ENCODE measurements at regions not wholly inside any gene's neighbourhood (a gene's known extent, or its start where the extent isn't known, plus 50 kb on each side); places are given as distances from the start of the nearest gene placed in this dataset.

GRCh38 chr9:86838519-86839497 is 108.5 kb downstream of the GAS1 start:
- in situ Hi-C loops (cut with HindIII; ENCODE audit: low pct_unique_long_range_greater_than_20kb, low sequenced_read_pairs), result no loop called here
- DNase-seq (ENCODE audit: low read depth), result no peak

DNA sequence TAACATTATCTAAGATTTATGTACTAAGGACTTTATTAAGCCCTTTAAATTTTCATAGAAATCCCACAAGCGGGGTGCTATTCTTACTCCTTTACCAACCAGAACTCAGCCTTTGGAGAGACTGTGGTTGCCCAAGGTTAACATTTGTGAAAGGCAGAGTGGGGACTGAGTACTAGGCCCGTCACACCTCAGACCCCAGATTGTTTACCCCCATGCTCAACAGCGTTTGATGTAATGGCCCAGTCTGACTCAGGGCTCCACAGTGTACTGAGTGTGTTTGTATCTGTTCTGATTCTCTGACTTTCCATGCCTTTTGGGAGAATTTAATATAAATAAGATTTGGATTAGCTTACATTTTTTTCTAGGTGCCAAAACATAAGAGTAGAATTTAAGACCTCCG is 110.0 kb downstream of the GAS1 start:
- no peak for DNase-seq (ENCODE audit: low read depth)
- in situ Hi-C loops (cut with HindIII; ENCODE audit: low pct_unique_long_range_greater_than_20kb, low sequenced_read_pairs), result no loop called here

- DNase-seq (ENCODE audit: low read depth), result no peak
- in situ Hi-C loops (cut with HindIII; ENCODE audit: low pct_unique_long_range_greater_than_20kb, low sequenced_read_pairs), result no loop called here
Observed at GRCh38 chr9:86836797-86837196, 110.5 kb downstream of the GAS1 start.

GRCh38 chr9:86836266-86836665 is 111.0 kb downstream of the GAS1 start:
- in situ Hi-C loops (cut with HindIII; ENCODE audit: low pct_unique_long_range_greater_than_20kb, low sequenced_read_pairs), result no loop called here
- no peak for DNase-seq (ENCODE audit: low read depth)

DNA sequence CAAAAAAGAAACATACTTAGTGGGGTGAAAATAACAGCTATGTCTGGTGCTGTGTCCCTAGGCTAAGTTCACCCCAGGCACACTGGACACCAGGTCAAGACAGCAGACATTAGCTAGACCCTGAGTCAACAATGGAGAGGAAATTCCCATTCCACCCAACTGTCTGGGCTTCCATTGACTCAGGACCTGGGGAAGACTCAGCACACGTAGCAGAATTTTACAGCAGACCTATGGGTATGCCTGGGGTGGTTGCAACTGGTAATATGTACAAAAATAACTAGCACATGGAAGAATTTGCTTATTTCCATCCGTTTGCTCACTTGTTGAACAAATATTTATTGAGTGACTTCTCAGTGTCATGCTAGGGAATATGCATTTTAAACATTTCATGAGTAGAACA is 117.0 kb downstream of the GAS1 start:
- DNase-seq (ENCODE audit: low read depth), result no peak
- in situ Hi-C loops (cut with HindIII; ENCODE audit: low pct_unique_long_range_greater_than_20kb, low sequenced_read_pairs), result no loop called here

DNA sequence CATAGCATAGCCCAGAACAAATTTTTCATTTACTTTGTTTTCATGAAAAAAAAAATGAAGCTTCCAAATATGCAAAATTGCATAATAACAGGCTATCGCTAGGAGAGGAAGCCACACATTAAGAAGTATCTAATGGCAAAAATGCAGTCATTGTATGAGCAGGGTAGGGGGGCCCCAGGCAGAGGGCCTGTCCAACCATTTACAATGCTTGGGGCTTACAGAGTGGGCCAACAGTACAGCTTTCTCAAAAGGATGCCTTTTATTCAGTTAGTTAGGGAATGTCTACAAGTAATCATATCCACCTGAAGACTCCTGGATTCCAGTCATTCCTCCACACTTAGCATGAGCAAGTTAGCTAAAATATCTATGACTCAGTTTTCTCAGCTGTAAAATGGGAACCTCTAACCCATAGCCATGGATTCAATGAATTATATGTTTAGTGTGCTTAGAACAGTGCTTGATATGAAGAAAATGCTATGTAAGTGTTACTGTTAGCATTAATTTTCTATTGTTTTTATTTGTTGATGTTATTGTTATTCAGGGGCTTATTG is 117.7 kb downstream of the GAS1 start:
- in situ Hi-C loops (cut with HindIII; ENCODE audit: low pct_unique_long_range_greater_than_20kb, low sequenced_read_pairs), result no loop called here
- no peak for DNase-seq (ENCODE audit: low read depth)

DNA sequence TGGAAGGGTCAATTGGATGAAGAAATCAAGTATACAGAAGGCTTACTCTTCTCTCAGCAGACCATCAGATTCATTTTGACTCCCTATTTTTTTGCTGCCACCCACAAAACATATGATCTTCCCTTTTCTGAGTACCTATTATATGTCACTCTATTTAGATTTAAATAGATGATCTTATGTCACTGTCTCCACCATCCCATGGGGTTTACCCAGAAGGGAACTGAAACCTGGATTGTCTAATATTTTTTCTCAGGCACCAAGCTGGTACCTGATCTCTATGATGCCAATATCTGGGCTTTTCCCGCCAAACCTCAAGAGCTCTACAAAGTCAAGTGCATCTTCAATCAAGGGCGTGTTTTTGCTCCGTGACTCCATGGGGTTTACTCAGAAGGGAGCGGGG is 118.7 kb downstream of the GAS1 start:
- no peak for DNase-seq (ENCODE audit: low read depth)
- in situ Hi-C loops (cut with HindIII; ENCODE audit: low pct_unique_long_range_greater_than_20kb, low sequenced_read_pairs), result no loop called here

GRCh38 chr9:86827893-86828292 is 119.4 kb downstream of the GAS1 start:
- in situ Hi-C loops (cut with HindIII; ENCODE audit: low pct_unique_long_range_greater_than_20kb, low sequenced_read_pairs), result no loop called here

GRCh38 chr9:86825299-86825698 is 122.0 kb downstream of the GAS1 start:
- in situ Hi-C loops (cut with HindIII; ENCODE audit: low pct_unique_long_range_greater_than_20kb, low sequenced_read_pairs), result no loop called here
- DNase-seq (ENCODE audit: low read depth), result no peak

More at GRCh38 chr9:86827893-86828292, 119.4 kb downstream of the GAS1 start:
- DNase-seq (ENCODE audit: low read depth), result no peak

DNA sequence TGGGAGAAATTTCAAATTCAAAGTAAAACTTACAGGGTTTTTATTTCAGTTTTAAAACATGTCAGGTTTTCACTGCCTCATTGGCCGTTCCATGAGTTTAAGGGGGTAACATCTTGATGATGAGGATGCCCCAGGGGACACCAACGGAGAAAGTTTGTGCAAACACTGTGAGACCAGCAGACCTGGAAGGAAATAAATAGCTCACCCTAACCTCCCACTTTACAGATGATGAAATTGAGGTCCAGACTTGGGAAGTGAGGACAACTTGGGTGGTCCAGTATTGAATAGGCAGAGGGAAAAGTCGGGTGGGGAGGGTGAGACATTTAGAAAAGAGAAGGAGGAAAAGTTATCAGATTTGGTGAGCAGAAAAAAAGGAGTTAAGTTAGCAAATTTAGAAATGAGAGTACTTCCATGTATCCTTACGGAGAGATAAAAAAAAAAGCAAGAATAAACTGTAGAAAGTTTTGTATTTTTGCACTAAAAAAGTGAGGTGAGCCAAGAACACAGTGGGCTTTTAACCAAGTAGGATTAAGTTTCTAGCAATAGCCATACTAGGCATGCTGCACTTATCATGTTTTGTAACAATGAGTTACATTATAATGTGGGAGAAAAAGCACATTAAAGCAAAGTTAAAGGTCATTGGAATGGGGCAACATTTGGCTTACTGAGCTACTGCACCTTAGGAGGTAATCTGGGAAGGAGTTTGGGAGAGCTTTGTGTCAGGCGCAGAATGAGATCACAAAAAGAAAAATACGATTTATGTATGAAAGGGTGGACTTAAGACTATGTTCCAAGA is 125.1 kb downstream of the GAS1 start:
- no peak for DNase-seq (ENCODE audit: low read depth)
- in situ Hi-C loops (cut with HindIII; ENCODE audit: low pct_unique_long_range_greater_than_20kb, low sequenced_read_pairs), result no loop called here

GRCh38 chr9:86821006-86821845 is 126.1 kb downstream of the GAS1 start:
- in situ Hi-C loops (cut with HindIII; ENCODE audit: low pct_unique_long_range_greater_than_20kb, low sequenced_read_pairs), result no loop called here
- DNase-seq (ENCODE audit: low read depth), result peak; percentile 16

DNA sequence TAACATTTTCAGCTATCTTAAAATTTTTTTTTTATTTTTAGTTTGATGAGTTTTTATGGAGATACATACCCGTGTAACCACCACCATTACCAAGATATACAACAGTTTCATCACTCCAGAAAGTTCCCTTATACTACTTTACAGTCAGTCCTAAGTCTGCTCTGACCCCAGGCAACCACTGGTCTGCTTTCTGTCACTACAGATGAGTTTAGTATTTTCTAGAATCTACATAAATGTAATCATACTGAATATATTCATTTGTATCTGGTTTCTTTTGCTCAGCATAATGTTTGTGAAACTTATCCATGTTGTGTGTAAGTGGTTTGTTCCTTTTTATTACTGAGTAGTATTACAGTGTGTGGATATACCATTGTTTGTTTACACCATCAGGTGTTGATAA is 127.8 kb downstream of the GAS1 start:
- in situ Hi-C loops (cut with HindIII; ENCODE audit: low pct_unique_long_range_greater_than_20kb, low sequenced_read_pairs), result no loop called here
- no peak for DNase-seq (ENCODE audit: low read depth)

GRCh38 chr9:86818636-86819035 is 128.7 kb downstream of the GAS1 start:
- DNase-seq (ENCODE audit: low read depth), result no peak
- in situ Hi-C loops (cut with HindIII; ENCODE audit: low pct_unique_long_range_greater_than_20kb, low sequenced_read_pairs), result no loop called here

- DNase-seq (ENCODE audit: low read depth), result no peak
- in situ Hi-C loops (cut with HindIII; ENCODE audit: low pct_unique_long_range_greater_than_20kb, low sequenced_read_pairs), result no loop called here
Observed at GRCh38 chr9:86816868-86817267, 130.4 kb downstream of the GAS1 start.

- DNase-seq (ENCODE audit: low read depth), result no peak
- in situ Hi-C loops (cut with HindIII; ENCODE audit: low pct_unique_long_range_greater_than_20kb, low sequenced_read_pairs), result no loop called here
Observed at GRCh38 chr9:86816366-86816765, 130.9 kb downstream of the GAS1 start.

DNA sequence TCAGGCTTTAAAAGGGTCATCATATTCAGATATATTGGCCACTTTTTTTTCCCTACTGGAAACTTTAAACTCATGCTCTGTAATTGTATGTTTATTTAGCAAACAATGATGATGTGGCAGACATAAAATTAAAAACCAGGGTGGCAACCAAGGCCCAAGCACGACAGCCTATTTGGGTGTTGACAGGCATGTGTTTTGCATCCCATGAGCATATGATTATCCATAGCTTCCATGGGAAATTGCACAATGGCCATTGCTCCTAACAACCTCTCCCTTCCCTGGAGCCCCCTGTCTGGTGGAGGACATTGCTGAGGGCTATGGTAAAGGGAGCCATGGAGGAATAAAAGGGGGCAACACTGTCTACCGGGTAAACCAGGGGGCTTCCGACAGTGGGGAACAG is 134.7 kb downstream of the GAS1 start:
- DNase-seq (ENCODE audit: low read depth), result no peak
- in situ Hi-C loops (cut with HindIII; ENCODE audit: low pct_unique_long_range_greater_than_20kb, low sequenced_read_pairs), result no loop called here

DNA sequence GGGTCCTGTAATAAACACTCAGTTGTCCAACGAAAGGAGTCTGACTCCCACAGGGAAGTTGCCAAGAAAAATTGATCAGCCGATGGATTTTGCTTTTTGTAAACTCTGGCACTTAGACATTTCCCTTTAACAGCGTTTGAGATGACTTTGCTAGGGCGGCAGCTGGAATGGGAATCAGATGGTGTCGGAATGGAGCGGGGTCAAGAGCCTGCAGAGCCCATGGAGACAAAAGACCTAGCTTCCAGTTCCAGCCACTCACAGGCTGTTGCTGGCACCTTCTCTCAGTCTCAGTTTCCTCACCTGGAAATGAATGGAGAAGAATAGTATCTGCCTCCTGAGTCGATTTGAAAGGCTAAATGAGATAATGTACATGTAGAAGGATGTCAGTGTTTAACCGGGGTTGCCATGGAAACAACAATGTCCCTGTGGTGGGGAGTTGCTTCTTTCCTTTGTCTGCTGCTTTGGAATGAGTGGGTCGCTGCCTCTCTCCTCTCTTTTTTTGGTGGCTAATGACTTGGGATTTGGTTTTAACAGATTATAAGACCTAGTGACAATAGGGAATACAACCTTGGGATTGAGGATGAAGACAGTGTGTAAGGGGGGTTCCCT is 137.4 kb downstream of the GAS1 start:
- no peak for DNase-seq (ENCODE audit: low read depth)
- in situ Hi-C loops (cut with HindIII; ENCODE audit: low pct_unique_long_range_greater_than_20kb, low sequenced_read_pairs), result no loop called here

GRCh38 chr9:86809151-86809550 is 138.2 kb downstream of the GAS1 start:
- in situ Hi-C loops (cut with HindIII; ENCODE audit: low pct_unique_long_range_greater_than_20kb, low sequenced_read_pairs), result no loop called here
- no peak for DNase-seq (ENCODE audit: low read depth)
